Endothelial cell of umbilical vein (primary cell): ENCODE measurements at regions not wholly inside any gene's neighbourhood (a gene's known extent, or its start where the extent isn't known, plus 50 kb on each side); places are given as distances from the start of the nearest gene placed in this dataset.

Source experiments
- CTCF ChIP-seq, 2 donors: IDR thresholded peaks; 1 replicate in 1 of 2; 2 replicates in 1 of 2; pipeline ENCODE4 v1.5.1; 2011; ENCODE audit warnings: low read length in 2 of 2, mild to moderate bottlenecking in 2 of 2, moderate library complexity in 2 of 2, control low read depth in 1 of 2, inconsistent platforms in 1 of 2, low read depth in 1 of 2; ENCODE audit not compliant: insufficient read depth in 1 of 2; ENCODE audit errors: extremely low read depth in 1 of 2
- EZH2 ChIP-seq: IDR thresholded peaks from 2 replicates; pipeline ENCODE4 v1.6.1; 2012; ENCODE audit warnings: borderline replicate concordance, low read depth, mild to moderate bottlenecking, moderate library complexity, low read length, inconsistent platforms; ENCODE audit not compliant: severe bottlenecking
- FOS ChIP-seq: IDR thresholded peaks from 2 replicates; pipeline ENCODE4 v1.6.1; 2011; ENCODE audit warnings: mild to moderate bottlenecking, low read length, moderate library complexity, borderline replicate concordance; ENCODE audit not compliant: insufficient read depth
- GATA2 ChIP-seq: IDR thresholded peaks from 2 replicates; pipeline ENCODE4 v1.7.0; 2011; ENCODE audit warnings: low read depth, mild to moderate bottlenecking, moderate library complexity, mixed read lengths, low read length; ENCODE audit not compliant: insufficient read length, insufficient read depth
- MYC ChIP-seq: IDR thresholded peaks from one replicate; pipeline ENCODE4 v1.6.1; 2011; ENCODE audit warnings: mild to moderate bottlenecking, low read depth, low read length
- POLR2A ChIP-seq: IDR thresholded peaks from 2 replicates; pipeline ENCODE4 v1.6.1; 2012; ENCODE audit warnings: low read depth, mild to moderate bottlenecking, control low read depth, low read length
- POLR2AphosphoS5 ChIP-seq: IDR thresholded peaks from 2 replicates; pipeline ENCODE4 v1.6.1; 2012; ENCODE audit warnings: low read depth, mild to moderate bottlenecking, control low read depth, low read length, moderate library complexity; ENCODE audit not compliant: insufficient read depth
- TF ChIP-seq, protein P1 (sequence below): IDR thresholded peaks from 2 replicates; pipeline ENCODE4 v1.6.1; 2011; ENCODE audit not compliant: insufficient read depth, insufficient read length

DNA sequence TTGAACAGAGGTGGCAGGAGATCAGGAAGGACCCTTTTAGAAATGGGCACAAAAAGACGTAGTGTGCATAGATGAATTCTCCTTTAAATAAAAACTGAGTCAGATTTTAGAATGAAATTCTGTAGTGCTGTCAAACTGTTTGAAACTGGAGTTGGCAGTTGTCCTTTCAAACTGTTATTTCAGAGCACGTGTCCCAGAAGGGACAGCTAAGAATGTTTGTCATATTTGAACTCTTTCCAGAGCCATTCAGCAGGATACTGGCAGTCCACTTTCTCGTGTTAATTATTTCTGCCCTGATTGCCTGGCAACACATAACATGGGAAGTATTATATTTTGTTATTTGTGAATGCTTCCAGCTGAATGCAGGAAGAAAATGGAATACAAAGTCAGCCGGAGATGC lies 212.3 kb upstream of the DPYD start:
- TF ChIP-seq, protein P1, sequence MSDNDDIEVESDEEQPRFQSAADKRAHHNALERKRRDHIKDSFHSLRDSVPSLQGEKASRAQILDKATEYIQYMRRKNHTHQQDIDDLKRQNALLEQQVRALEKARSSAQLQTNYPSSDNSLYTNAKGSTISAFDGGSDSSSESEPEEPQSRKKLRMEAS, result no peak
- TF ChIP-seq POLR2A, result no peak
- no peak for TF ChIP-seq CTCF (IDR thresholded peaks at IDR 0.05; ENCODE audit: extremely low read depth in 1 of 2, insufficient read depth in 1 of 2, low read depth in 1 of 2, low read length in 2 of 2)
- TF ChIP-seq POLR2AphosphoS5, result no peak
- no peak for TF ChIP-seq EZH2
- no peak for TF ChIP-seq FOS
- TF ChIP-seq MYC, result no peak
- no peak for TF ChIP-seq GATA2
